Loucy (cell line): ENCODE measurements at regions not wholly inside any gene's neighbourhood (a gene's known extent, or its start where the extent isn't known, plus 50 kb on each side); places are given as distances from the start of the nearest gene placed in this dataset.

Experiments used
- CTCF ChIP-seq: fragments of 200-600 bp; sonication (generic); conservative IDR thresholded peaks from 2 replicates; pipeline ENCODE4 v1.5.1; 2014; ENCODE audit warnings: mild to moderate bottlenecking, antibody characterized with exemption, low read length
- EZH2phosphoT487 ChIP-seq: fragments of 200-600 bp; IDR thresholded peaks from 2 replicates; pipeline ENCODE4 v1.6.1; 2018; ENCODE audit warnings: antibody characterized with exemption, mild to moderate bottlenecking, moderate library complexity, borderline replicate concordance

- no peak for TF ChIP-seq CTCF
- TF ChIP-seq EZH2phosphoT487: no peak
Observed at GRCh38 chr2:128374001-128374710, 55.5 kb upstream of the HS6ST1 start.
